SK-N-SH (cell line): ENCODE measurements at regions not wholly inside any gene's neighbourhood (a gene's known extent, or its start where the extent isn't known, plus 50 kb on each side); places are given as distances from the start of the nearest gene placed in this dataset.

Experiments
- ELF1 ChIP-seq: IDR thresholded peaks from 2 replicates; pipeline ENCODE4 v1.4.0; 2012
- EP300 ChIP-seq, 2 experiments: IDR thresholded peaks; 2 replicates each; pipeline versions ENCODE4 v1.4.0 to v1.6.1; 2012; ENCODE audit warnings: borderline replicate concordance in 1 of 2, low read depth in 1 of 2, low read length in 1 of 2
- EZH2phosphoT487 ChIP-seq: fragments of 200-600 bp; sonication (generic); IDR thresholded peaks from 2 replicates; pipeline ENCODE4 v1.6.1; 2017; ENCODE audit warnings: low read depth, mixed run types, mild to moderate bottlenecking, antibody characterized with exemption, moderate library complexity, borderline replicate concordance
- MEF2A ChIP-seq: IDR thresholded peaks from 2 replicates; pipeline ENCODE4 v1.4.0; 2012; ENCODE audit warnings: low read depth, borderline replicate concordance
- MXI1 ChIP-seq: IDR thresholded peaks from 2 replicates; pipeline ENCODE4 v1.6.1; 2012; ENCODE audit warnings: mild to moderate bottlenecking, low read depth, low read length, improper control_type of control experiment
- NFIC ChIP-seq: IDR thresholded peaks from 2 replicates; pipeline ENCODE4 v1.4.0; 2012; ENCODE audit warnings: borderline replicate concordance
- POLR2AphosphoS5 ChIP-seq: IDR thresholded peaks from 2 replicates; pipeline ENCODE4 v1.6.1; 2012; ENCODE audit warnings: low read depth, low read length
- RCOR1 ChIP-seq: fragments of 150-350 bp; IDR thresholded peaks from 2 replicates; pipeline ENCODE4 v1.6.1; 2017; ENCODE audit warnings: antibody characterized with exemption, low read length
- RFX5 ChIP-seq: IDR thresholded peaks from 2 replicates; pipeline ENCODE4 v1.6.1; 2012; ENCODE audit warnings: mild to moderate bottlenecking, improper control_type of control experiment, low read length
- RXRA ChIP-seq: IDR thresholded peaks from 2 replicates; pipeline ENCODE4 v1.4.0; 2012; ENCODE audit warnings: low read depth, mild to moderate bottlenecking, borderline replicate concordance
- SIN3A ChIP-seq: IDR thresholded peaks from 2 replicates; pipeline ENCODE4 v1.6.1; 2012; ENCODE audit warnings: low read depth, mild to moderate bottlenecking, low read length, moderate library complexity, borderline replicate concordance
- YY1 ChIP-seq: IDR thresholded peaks from 2 replicates; pipeline ENCODE4 v1.4.0; 2012; ENCODE audit warnings: low read depth, mild to moderate bottlenecking
- TF ChIP-seq, protein P1 (sequence below): fragments of 200-600 bp; sonication (generic); IDR thresholded peaks from 2 replicates; pipeline ENCODE4 v1.6.1; 2017; ENCODE audit warnings: antibody characterized with exemption, mild to moderate bottlenecking, moderate library complexity

DNA sequence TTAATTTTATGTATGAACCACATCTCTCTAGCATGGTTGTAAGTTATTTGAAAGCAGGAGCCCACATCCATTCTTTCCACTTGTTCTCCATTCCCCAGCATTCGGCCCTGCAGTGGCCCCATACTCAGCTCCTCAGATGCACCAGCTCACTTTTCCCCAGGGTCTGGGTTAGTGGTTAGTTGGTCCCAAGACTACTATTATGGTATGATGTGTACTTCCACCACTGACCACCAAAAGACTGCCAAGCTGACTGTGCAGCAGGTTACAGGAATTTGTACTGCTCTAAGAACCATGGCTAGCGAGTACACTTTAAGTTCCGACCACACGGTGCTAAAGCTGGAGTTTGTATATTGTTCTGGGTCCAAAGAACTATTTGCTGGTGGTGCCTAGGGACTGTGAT is 413.6 kb upstream of the TCF4 start:
- TF ChIP-seq ELF1 (no peak), POLR2AphosphoS5 (no peak), EP300 (IDR thresholded peaks at IDR 0.05; ENCODE audit: borderline replicate concordance in 1 of 2, low read depth in 1 of 2, low read length in 1 of 2) (no peak), MXI1 (no peak), RFX5 (no peak), EZH2phosphoT487 (no peak), RCOR1 (no peak), YY1 (no peak), SIN3A (no peak), MEF2A (no peak), NFIC (no peak), RXRA (no peak)
- TF ChIP-seq, protein P1, sequence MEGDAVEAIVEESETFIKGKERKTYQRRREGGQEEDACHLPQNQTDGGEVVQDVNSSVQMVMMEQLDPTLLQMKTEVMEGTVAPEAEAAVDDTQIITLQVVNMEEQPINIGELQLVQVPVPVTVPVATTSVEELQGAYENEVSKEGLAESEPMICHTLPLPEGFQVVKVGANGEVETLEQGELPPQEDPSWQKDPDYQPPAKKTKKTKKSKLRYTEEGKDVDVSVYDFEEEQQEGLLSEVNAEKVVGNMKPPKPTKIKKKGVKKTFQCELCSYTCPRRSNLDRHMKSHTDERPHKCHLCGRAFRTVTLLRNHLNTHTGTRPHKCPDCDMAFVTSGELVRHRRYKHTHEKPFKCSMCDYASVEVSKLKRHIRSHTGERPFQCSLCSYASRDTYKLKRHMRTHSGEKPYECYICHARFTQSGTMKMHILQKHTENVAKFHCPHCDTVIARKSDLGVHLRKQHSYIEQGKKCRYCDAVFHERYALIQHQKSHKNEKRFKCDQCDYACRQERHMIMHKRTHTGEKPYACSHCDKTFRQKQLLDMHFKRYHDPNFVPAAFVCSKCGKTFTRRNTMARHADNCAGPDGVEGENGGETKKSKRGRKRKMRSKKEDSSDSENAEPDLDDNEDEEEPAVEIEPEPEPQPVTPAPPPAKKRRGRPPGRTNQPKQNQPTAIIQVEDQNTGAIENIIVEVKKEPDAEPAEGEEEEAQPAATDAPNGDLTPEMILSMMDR = no peak; the same call in 1 of the 2 replicates
